Ishikawa (cell line): ENCODE measurements at regions not wholly inside any gene's neighbourhood (a gene's known extent, or its start where the extent isn't known, plus 50 kb on each side); places are given as distances from the start of the nearest gene placed in this dataset.

Source experiments
- EP300 ChIP-seq: IDR thresholded peaks from 2 replicates; pipeline ENCODE4 v1.6.1; 2012; ENCODE audit warnings: borderline replicate concordance
- ZBTB7A ChIP-seq: IDR thresholded peaks from 2 replicates; pipeline ENCODE4 v1.6.1; 2012; ENCODE audit warnings: low read depth

DNA sequence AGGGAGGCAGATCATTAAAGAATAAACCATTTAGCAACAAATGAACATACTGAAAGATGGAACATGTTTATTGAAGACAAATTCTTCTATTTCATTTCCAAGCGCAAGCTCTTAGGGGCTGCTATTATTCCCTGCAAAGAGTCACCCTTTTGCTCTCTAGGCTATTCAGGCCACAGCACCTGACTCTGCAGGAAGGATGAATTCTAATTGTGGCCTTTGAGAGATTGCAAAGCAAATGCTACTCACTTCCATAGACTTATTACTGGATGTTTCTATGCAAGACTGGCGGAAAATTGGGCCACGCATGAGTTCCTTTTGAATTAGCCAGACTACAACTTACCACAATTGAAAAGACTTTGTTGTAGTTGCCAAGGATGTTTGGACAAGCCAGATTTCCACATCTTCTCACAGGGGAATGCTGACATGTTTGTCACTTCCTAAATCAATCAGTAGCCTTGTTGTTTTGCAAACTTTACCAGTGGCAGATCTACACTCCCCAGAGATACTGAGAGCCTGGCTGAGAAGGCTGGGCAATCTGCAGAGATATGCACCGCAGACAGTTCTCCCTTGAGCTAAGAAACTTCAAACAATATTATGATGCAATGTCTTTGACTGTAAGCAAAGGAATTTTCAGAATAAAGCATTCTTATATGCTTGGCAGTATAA lies 334.3 kb upstream of the SYT1 start:
- TF ChIP-seq ZBTB7A (no peak), EP300 (no peak)
